Lower leg skin (tissue), 4 donors: ENCODE measurements at regions not wholly inside any gene's neighbourhood (a gene's known extent, or its start where the extent isn't known, plus 50 kb on each side); places are given as distances from the start of the nearest gene placed in this dataset.

Source experiments
- DNase-seq, 2 donors: peaks; one replicate each; pipeline ENCODE4 v3.0.0-alpha.2; 2019; ENCODE audit warnings: low spot score in 2 of 2
- H3K4me3 ChIP-seq: fragments of 200-600 bp; sonication (generic); 2 replicates; pipeline ENCODE4 v1.5.1; 2017; ENCODE audit warnings: mild to moderate bottlenecking, low read depth; ENCODE audit not compliant: poor library complexity, severe bottlenecking
- CTCF ChIP-seq, 3 donors: fragments of 450-650 bp; IDR thresholded peaks; one replicate each; pipeline ENCODE4 v1.5.1; 2016; ENCODE audit warnings: antibody characterized with exemption in 3 of 3, mild to moderate bottlenecking in 3 of 3, moderate library complexity in 2 of 3
- POLR2A ChIP-seq, 2 donors: fragments of 450-650 bp; IDR thresholded peaks; one replicate each; pipeline ENCODE4 v1.6.1; 2016 to 2017; ENCODE audit warnings: antibody characterized with exemption in 2 of 2, mild to moderate bottlenecking in 1 of 2, moderate library complexity in 1 of 2
- WGBS, 2 donors: methylation state at CpG; one replicate each; pipeline ENCODE4 v1.1.5; 2018; 5-methylcytosine and 5-hydroxymethylcytosine counted together
- intact Hi-C: fragments of 100-400 bp; cut with DNase I; formaldehyde crosslinking; loops from one replicate; pipeline ENCODE4 v1.15.0; 2023; ENCODE audit warnings: low total_unique reads

- TF ChIP-seq CTCF (IDR thresholded peaks at IDR 0.05) (no peak), POLR2A (IDR thresholded peaks at IDR 0.05) (no peak)
- intact Hi-C loops = no loop called here
- no peak overlapping the region for H3K4me3 ChIP-seq
- 61 to 83% methylated on average over 4 of the region's 4 CpGs for WGBS, 2 donors
- DNase-seq = no peak
These were observed 184.9 kb upstream of the AADAT start for GRCh38 chr4:170274616-170275015.

- no peak for DNase-seq
- intact Hi-C loops = no loop called here
- no peak overlapping the region for H3K4me3 ChIP-seq
- 63 to 65% methylated on average over 4 of the region's 4 CpGs for whole genome bisulfite sequencing, 2 donors
- TF ChIP-seq POLR2A (IDR thresholded peaks at IDR 0.05) (no peak), CTCF (IDR thresholded peaks at IDR 0.05) (no peak)
These were observed 183.2 kb upstream of the AADAT start for GRCh38 chr4:170272959-170273358.

GRCh38 chr4:170271723-170272122 is 182.0 kb upstream of the AADAT start:
- no peak overlapping the region for H3K4me3 ChIP-seq
- TF ChIP-seq CTCF (IDR thresholded peaks at IDR 0.05) (no peak), POLR2A (IDR thresholded peaks at IDR 0.05) (no peak)
- WGBS, 2 donors = 64 to 83% methylated on average over 2 of the region's 2 CpGs
- intact Hi-C loops = no loop called here
- DNase-seq = no peak

GRCh38 chr4:170270628-170271027 is 180.9 kb upstream of the AADAT start:
- no peak overlapping the region for H3K4me3 ChIP-seq
- intact Hi-C loops = no loop called here
- no peak for DNase-seq
- 81 to 89% methylated on average over 2 of the region's 2 CpGs for WGBS, 2 donors
- no peak for TF ChIP-seq CTCF (IDR thresholded peaks at IDR 0.05)
- no peak for TF ChIP-seq POLR2A (IDR thresholded peaks at IDR 0.05)

GRCh38 chr4:170269950-170270349 is 180.2 kb upstream of the AADAT start:
- DNase-seq = no peak
- H3K4me3 ChIP-seq = no peak overlapping the region
- intact Hi-C loops = no loop called here
- WGBS, 2 donors = 90 to 96% methylated on average over 2 of the region's 2 CpGs
- TF ChIP-seq CTCF (IDR thresholded peaks at IDR 0.05) (no peak), POLR2A (IDR thresholded peaks at IDR 0.05) (no peak)

- intact Hi-C loops = no loop called here
- DNase-seq = peak; percentile 71 to 88
These were observed 169.9 kb upstream of the AADAT start for GRCh38 chr4:170259631-170260153.

More at GRCh38 chr4:170259631-170260153, 169.9 kb upstream of the AADAT start:
- WGBS, 2 donors = 11 to 16% methylated on average over 6 of the region's 6 CpGs
- H3K4me3 ChIP-seq = no peak overlapping the region
- no peak for TF ChIP-seq CTCF (IDR thresholded peaks at IDR 0.05)
- no peak for TF ChIP-seq POLR2A (IDR thresholded peaks at IDR 0.05)
